Stomach smooth muscle (tissue), 2 donors: ENCODE measurements at regions not wholly inside any gene's neighbourhood (a gene's known extent, or its start where the extent isn't known, plus 50 kb on each side); places are given as distances from the start of the nearest gene placed in this dataset.
"Not testable (repeated sequence)": the region's sequence is repeated elsewhere in the genome, so short reads cannot be mapped to it uniquely, and the experiment has no call there.

ENCODE experiments used
- H3K27ac ChIP-seq: one replicate; pipeline ENCODE4 v1.7.0; 2013; ENCODE audit warnings: mild to moderate bottlenecking, low read length, inconsistent platforms
- H3K27me3 ChIP-seq, 2 donors: one replicate each; pipeline ENCODE4 v1.7.0; 2013; ENCODE audit warnings: low read length in 2 of 2; ENCODE audit not compliant: insufficient read depth in 2 of 2, control insufficient read depth in 1 of 2
- H3K36me3 ChIP-seq, 2 donors: one replicate each; pipeline ENCODE4 v1.7.0; 2013; ENCODE audit warnings: low read length in 2 of 2; ENCODE audit not compliant: control insufficient read depth in 2 of 2, insufficient read depth in 2 of 2
- H3K4me1 ChIP-seq: one replicate; pipeline ENCODE4 v1.7.0; 2013; ENCODE audit warnings: low read length; ENCODE audit not compliant: control insufficient read depth, insufficient read depth
- H3K4me3 ChIP-seq, 2 donors: one replicate each; pipeline ENCODE4 v1.7.0; 2013; ENCODE audit warnings: low read length in 2 of 2
- H3K9ac ChIP-seq, 2 donors: one replicate each; pipeline ENCODE4 v1.7.0; 2013; ENCODE audit warnings: low read length in 2 of 2, mild to moderate bottlenecking in 1 of 2
- H3K9me3 ChIP-seq, 2 donors: one replicate each; pipeline ENCODE4 v1.7.0; 2013; ENCODE audit warnings: low read length in 2 of 2; ENCODE audit not compliant: control insufficient read depth in 2 of 2
- donor health status: healthy.
- donor health status: Pancreatic carcinoma.

- Histone ChIP-seq H3K27me3 (no peaks in the 10 kb centered on the region), H3K9ac (no peak overlapping the region), H3K4me3 (no peak overlapping the region), H3K27ac (no peak overlapping the region), H3K36me3 (no peaks in the 10 kb centered on the region), H3K9me3 (no peaks in the 10 kb centered on the region), H3K4me1 (no peaks in the 10 kb centered on the region)
Measured at GRCh38 chr6:135555550-135555949, 58.0 kb upstream of the AHI1 start.

DNA sequence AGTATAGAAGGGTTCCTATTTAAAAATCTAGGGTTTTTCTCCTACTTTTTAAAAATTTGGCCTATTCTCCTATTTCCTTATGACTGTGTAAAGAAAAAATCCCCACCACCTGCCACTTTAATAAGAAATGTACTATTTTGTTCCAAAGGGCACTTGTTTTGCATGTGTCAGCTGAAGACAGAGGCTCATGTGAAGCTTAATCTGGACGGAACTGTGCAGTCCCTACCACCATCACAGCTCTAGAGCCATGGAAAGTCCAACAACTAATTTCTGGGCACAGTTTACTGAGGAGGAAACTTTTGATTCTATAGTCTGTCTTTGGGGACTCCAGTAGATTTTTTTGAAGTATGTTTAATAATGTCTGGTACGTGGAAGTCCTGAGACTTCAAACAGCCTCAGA, 60.0 kb upstream of the AHI1 start:
- H3K9ac ChIP-seq: no peak overlapping the region
- H3K36me3 ChIP-seq: no peaks in the 10 kb centered on the region
- H3K27me3 ChIP-seq: no peaks in the 10 kb centered on the region
- H3K4me1 ChIP-seq: no peaks in the 10 kb centered on the region
- H3K4me3 ChIP-seq: no peak overlapping the region
- no peaks in the 10 kb centered on the region for H3K9me3 ChIP-seq
- no peak overlapping the region for H3K27ac ChIP-seq

DNA sequence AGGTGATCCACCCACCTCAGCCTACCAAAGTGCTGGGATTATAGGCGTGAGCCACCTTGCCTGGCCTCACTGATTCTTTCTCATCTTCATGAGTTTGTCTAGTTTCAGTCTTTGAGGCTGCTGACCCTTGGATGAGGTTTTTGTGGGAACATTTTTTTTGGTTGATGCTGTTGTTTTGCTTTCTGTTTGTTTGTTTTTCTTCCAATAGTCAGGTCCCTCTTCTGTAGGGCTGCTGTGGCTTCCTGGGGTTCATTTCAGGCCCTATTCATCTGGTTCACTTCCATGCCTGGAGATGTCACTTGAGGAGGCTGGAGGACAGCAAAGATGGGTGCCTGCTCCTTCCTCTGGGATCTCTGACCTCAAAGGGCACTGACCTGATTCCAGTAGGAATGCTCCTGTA, 68.1 kb upstream of the AHI1 start:
- H3K9ac ChIP-seq, H3K27me3 ChIP-seq, H3K4me3 ChIP-seq, H3K27ac ChIP-seq, H3K4me1 ChIP-seq, H3K36me3 ChIP-seq, H3K9me3 ChIP-seq: not testable (repeated sequence)

DNA sequence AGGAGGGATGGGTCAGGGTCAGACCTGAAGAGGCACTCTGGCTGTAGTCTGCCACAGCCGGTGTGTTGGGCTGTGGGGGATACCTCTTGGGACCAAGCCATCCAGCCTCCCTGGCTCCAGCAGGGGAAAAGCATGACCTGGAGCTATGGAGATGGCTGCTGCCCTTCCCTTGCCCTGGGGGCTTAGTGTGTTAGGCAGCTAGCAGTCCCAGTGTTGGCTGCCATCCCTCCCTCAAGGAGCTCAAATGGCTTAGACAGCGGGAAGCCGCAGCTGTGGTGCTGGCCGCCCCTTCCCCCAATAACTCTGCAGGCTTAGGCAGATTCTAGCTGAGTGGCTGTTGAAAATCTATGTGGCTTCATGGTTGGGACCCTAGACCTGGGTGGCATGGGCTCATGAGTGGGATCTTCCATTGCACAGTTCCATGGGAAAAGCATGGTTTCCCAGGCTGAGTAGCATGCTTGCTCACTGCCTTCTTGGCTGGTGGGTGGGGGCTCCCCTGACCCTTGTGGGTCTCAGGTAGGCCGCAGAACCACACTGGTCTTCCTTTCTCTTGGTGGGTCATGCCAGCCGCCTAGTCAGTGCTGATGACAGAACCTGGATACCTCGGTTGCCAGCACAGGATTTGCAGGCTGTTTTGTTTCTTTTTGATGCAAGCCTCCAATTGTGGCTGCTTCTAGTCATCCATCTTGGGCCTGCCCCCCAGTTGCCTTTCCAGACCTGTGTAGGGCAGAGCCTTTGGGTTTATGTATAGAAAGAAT, 69.0 kb upstream of the AHI1 start:
- no peak overlapping the region for H3K27ac ChIP-seq
- H3K27me3 ChIP-seq: no peaks in the 10 kb centered on the region
- no peak overlapping the region for H3K9ac ChIP-seq
- no peak overlapping the region for H3K4me3 ChIP-seq
- no peaks in the 10 kb centered on the region for H3K4me1 ChIP-seq
- H3K36me3 ChIP-seq: no peaks in the 10 kb centered on the region
- H3K9me3 ChIP-seq: no peaks in the 10 kb centered on the region

- H3K9ac ChIP-seq: no peak overlapping the region
- no peaks in the 10 kb centered on the region for H3K36me3 ChIP-seq
- no peaks in the 10 kb centered on the region for H3K4me1 ChIP-seq
- H3K27me3 ChIP-seq: no peaks in the 10 kb centered on the region
- no peak overlapping the region for H3K27ac ChIP-seq
- H3K9me3 ChIP-seq: no peaks in the 10 kb centered on the region
- no peak overlapping the region for H3K4me3 ChIP-seq
Measured at GRCh38 chr6:135567375-135568083, 70.0 kb upstream of the AHI1 start.

GRCh38 chr6:135568379-135568778, 70.8 kb upstream of the AHI1 start:
- no peak overlapping the region for H3K9ac ChIP-seq
- no peaks in the 10 kb centered on the region for H3K36me3 ChIP-seq
- H3K4me1 ChIP-seq: no peaks in the 10 kb centered on the region
- H3K4me3 ChIP-seq: no peak overlapping the region
- H3K27ac ChIP-seq: no peak overlapping the region
- H3K9me3 ChIP-seq: peaks cover 0 to under 1% of the 10 kb centered on the region in 2 donors
- no peaks in the 10 kb centered on the region for H3K27me3 ChIP-seq

GRCh38 chr6:135572051-135572450, 74.5 kb upstream of the AHI1 start:
- Histone ChIP-seq H3K4me1 (no peaks in the 10 kb centered on the region), H3K27me3 (no peaks in the 10 kb centered on the region), H3K9ac (no peak overlapping the region), H3K4me3 (no peak overlapping the region), H3K27ac (no peak overlapping the region), H3K9me3 (peaks cover 0 to 5% of the 10 kb centered on the region in 2 donors), H3K36me3 (no peaks in the 10 kb centered on the region)

GRCh38 chr6:135575629-135576028, 78.1 kb upstream of the AHI1 start:
- no peak overlapping the region for H3K4me3 ChIP-seq
- H3K27ac ChIP-seq: no peak overlapping the region
- H3K27me3 ChIP-seq: no peaks in the 10 kb centered on the region
- no peaks in the 10 kb centered on the region for H3K4me1 ChIP-seq
- no peaks in the 10 kb centered on the region for H3K36me3 ChIP-seq
- H3K9ac ChIP-seq: no peak overlapping the region
- H3K9me3 ChIP-seq: peaks cover 0 to 5% of the 10 kb centered on the region in 2 donors

DNA sequence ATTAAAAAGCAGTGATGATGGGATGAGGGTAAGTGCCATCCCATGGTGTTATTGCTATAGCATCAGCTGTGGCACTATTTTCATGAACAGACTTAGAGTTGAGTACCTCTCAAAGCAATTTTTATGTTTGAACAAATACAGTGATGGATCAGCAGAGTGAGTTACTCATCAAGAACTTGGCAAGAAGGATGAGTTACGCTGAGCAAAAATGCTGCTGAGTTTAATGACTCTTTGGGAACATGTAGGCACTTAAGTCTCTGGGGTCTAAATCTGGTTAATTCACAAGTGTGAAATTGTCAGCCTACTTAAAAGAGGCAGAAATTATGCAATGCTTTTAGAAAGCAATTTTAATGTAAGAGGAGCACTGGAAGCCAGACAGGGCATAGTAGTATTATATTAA, 78.5 kb upstream of the AHI1 start:
- Histone ChIP-seq H3K27ac (no peak overlapping the region), H3K9ac (no peak overlapping the region), H3K4me3 (no peak overlapping the region), H3K9me3 (peaks cover 0 to 5% of the 10 kb centered on the region in 2 donors), H3K4me1 (no peaks in the 10 kb centered on the region), H3K27me3 (no peaks in the 10 kb centered on the region), H3K36me3 (no peaks in the 10 kb centered on the region)

- Histone ChIP-seq H3K27ac (no peak overlapping the region), H3K4me1 (no peaks in the 10 kb centered on the region), H3K4me3 (no peak overlapping the region), H3K9ac (no peak overlapping the region), H3K36me3 (no peaks in the 10 kb centered on the region), H3K27me3 (no peaks in the 10 kb centered on the region), H3K9me3 (peaks cover 0 to 5% of the 10 kb centered on the region in 2 donors)
Measured at GRCh38 chr6:135577059-135577538, 79.6 kb upstream of the AHI1 start.

GRCh38 chr6:135578976-135579375, 81.4 kb upstream of the AHI1 start:
- H3K9me3 ChIP-seq: no peaks in the 10 kb centered on the region
- no peak overlapping the region for H3K4me3 ChIP-seq
- no peaks in the 10 kb centered on the region for H3K36me3 ChIP-seq
- no peaks in the 10 kb centered on the region for H3K4me1 ChIP-seq
- no peak overlapping the region for H3K9ac ChIP-seq
- no peaks in the 10 kb centered on the region for H3K27me3 ChIP-seq
- H3K27ac ChIP-seq: no peak overlapping the region
